HG03280 (cell line): ENCODE measurements at regions not wholly inside any gene's neighbourhood (a gene's known extent, or its start where the extent isn't known, plus 50 kb on each side); places are given as distances from the start of the nearest gene placed in this dataset.
"Not testable (repeated sequence)": the region's sequence is repeated elsewhere in the genome, so short reads cannot be mapped to it uniquely, and the experiment has no call there.

Source experiments
- ATAC-seq: cut with Tn5 transposase; IDR thresholded peaks from one replicate; pipeline ENCODE4 v1.9.1; 2021; ENCODE audit warnings: mild to moderate bottlenecking, moderate library complexity; ENCODE audit not compliant: unreplicated experiment

DNA sequence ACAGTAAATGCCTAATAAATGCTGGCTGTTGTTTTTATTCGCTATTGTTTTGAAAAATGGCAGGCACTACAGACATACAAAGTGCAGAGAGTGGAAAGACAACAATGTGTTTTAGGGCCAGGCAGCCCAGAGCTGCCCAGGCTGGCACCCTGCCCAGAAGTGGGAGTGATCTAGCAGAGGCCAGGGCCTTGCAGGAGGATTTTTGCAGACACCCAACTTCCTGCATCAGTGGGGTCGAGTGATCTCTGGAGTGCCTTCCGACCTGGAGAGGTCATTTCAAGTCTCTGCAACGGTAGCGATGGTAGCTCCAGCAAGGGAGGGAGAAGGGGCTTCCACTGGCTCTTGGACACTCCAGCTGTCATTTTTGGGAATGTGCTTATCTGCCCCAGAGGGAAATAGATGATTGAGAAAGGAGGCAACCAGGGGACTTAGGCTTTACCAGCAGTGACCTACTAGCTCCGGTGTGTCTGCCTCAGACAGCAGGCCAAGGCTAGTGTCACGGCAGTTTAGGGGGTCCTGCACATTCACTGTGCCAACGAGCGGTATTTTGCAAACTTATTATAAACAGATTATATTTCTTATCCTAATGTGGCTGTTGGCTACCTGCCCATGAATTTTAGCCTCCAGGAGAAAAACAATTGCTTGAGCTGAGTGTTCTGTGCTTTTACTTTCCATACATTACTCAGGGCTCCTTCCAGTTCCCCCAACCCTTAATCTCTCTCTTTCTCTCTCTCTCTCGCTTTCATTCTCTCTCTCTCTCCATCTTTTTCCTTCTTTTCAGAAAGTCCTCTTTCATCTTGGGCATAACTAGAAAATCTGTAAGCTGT, 153.9 kb upstream of the PLGLB2 start:
- ATAC-seq: not testable (repeated sequence)

DNA sequence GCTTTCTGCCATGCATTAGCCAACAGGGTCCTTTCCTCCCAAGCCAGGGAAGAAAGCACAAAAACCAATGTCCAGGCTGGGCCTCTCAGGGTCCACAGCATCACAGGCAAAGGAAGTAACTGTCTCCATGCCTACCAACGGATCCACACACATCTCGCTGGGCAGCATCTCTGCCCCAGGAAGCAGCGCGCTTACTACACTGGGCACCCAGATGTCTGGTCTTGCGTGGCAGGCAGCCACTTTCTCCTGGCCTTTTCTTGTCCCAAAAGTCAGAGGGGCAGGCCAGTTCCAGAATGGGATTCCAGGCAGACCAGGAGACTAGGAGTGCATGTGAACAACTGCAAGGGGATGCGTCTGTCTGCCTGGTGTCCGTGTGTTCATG, 153.3 kb upstream of the PLGLB2 start:
- not testable (repeated sequence) for ATAC-seq

DNA sequence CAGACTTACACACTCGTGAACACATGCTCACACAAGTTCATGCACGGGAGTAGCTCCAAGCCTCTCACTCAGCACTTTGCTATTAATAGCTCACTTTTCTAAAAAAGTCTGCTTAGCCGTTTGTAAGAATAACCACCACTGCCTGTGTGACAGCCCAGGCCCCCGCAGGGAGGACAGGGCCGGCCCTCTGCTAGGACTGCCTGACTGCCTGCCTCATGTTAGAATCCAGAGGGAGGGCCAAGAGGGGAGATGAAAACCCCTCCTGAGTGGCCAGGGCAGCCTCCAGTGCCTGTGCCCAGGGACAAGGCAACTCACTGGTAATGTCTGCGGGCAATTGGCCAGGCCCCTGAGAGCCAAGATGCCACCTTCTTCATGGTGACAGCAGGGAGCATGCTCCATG, 152.9 kb upstream of the PLGLB2 start:
- not testable (repeated sequence) for ATAC-seq

DNA sequence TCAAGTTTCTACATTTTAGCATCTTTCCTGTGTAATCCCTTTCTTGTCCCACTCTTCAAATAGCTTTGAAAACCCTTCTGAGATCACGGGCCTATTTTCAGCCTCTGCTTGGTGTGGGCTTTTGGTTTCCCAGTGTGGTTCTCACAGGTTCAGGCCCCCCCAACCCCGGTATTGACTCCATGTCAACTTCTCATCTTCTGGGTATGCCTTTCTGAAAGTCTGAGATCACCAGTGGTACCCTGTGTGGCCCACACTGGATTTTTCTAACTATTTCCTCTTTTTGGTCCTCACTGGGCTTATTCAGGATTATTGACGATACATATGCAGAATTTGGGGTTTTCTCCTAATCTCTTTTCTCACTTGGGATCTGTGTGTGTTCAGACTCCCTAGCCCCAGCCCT, 146.9 kb upstream of the PLGLB2 start:
- ATAC-seq: not testable (repeated sequence)

DNA sequence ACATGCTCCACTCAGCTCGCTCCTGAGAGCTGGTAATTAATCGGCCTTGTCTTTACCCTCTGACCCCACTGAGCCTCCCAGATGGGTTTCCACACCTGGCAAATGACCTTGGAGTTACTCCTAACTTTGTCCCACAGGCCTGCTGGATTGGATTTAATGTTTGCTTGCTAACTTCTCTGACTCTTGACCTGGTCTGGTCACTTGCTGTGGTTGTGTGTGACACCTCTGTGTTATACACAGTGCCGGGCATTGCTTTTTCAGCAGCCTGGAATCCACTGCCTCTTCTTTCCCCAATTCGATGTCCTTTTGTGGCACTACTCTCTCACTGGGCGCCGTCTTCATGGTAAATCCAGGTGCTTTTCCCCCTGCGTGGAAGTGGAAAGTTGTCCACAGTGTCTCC, 145.8 kb upstream of the PLGLB2 start:
- not testable (repeated sequence) for ATAC-seq

DNA sequence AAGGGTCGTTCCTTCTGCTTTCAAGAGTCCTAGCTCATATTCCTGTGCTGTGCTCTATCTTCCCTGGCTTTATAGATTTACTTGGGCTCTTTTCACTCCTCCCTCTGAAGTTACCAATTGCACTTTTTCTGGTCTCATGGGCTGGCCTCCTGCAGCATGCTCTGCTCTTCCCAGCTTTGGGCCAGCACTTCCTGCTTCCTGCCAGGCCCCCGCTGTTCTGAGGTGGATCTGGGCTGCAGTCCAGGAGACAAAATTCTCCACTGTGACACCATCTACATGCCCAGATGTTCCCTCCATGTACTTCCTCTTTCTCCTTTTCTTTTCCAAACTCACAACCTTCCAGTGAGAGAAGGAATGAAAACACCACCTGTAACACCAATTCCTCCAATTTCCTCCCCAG, 145.2 kb upstream of the PLGLB2 start:
- not testable (repeated sequence) for ATAC-seq

DNA sequence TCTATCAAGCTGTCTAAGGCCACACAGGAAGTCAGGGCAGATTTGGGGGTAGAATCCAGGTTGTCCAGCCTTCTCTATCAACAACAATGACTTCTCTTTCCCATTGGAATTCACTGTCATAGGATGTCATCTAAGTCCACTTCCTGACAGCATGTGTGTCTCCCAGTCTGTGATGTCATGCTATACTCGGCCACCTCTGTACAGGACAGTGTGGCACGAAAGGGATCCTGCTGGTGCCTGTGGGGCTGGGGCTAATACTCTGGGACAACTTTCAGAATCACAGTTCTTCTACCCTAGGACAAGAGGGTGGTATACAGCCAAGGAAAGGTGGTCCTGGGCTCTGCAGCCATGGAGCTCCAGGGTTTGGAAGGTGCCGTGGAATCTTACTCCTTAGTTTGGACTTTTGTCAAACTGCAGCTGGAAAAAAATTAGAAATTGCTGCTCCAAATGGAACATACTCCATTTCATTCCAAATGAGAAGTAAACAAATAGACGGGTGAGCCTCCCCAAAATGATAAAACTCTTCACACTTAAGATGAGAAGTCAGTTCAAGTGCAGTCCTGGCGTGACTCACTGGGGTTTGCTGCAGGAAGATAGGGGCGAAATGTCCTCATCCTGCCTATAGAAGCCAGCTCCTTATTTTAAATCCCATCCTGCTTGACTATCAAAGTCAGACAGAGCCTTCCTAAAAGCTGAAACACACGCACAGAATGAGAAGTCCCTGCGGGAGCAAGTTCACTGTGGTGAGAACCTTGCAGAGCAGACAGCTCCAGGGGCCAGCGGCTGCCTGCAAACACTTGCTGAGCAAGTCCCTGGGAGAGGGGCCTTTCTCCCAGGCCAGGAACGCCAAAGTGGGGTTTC, 144.2 kb upstream of the PLGLB2 start:
- not testable (repeated sequence) for ATAC-seq

DNA sequence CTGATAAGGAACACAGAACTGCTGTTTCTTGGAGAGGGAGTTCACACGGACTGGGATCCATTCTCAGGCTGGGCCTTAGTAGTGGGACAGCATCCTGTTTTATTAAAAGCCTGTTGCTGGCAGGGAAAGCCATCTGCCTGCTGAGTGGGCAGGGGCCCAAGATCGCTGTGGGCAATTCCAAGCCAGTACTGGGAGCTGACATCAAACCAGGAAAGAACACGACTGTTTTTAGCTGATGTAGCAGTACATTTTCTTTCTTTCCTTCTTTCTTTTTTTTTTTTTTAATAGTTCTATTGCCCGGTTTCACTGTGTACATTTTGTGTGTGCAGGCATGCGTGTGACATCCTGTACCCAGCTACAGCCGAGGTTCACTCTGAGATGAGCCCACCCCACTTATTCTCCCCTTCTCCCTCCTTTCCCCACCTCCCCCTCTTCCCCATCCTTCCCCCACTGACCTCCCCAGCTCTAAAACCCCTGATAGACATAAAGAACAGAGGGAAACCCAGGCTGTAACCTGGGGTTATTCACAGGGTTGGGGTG, 143.5 kb upstream of the PLGLB2 start:
- ATAC-seq: not testable (repeated sequence)

DNA sequence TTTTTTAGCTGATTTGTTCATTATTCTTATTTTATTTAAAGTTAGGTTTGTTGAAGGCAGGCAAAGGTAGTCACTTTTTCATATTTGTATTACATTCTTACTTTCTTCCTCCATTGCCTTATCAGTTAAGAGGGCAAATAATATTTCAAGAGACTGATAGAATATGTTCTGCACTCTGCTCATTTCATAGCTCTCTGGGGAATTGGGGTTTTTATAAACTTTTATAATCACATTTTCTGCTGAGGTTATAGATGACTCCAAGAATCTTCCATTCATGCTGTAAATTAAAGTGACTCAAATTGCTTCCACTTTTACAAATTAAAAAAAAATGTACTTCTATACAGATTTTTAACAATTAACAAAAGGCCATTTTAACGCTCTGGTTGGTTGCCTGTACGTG, 142.9 kb upstream of the PLGLB2 start:
- ATAC-seq: not testable (repeated sequence)

DNA sequence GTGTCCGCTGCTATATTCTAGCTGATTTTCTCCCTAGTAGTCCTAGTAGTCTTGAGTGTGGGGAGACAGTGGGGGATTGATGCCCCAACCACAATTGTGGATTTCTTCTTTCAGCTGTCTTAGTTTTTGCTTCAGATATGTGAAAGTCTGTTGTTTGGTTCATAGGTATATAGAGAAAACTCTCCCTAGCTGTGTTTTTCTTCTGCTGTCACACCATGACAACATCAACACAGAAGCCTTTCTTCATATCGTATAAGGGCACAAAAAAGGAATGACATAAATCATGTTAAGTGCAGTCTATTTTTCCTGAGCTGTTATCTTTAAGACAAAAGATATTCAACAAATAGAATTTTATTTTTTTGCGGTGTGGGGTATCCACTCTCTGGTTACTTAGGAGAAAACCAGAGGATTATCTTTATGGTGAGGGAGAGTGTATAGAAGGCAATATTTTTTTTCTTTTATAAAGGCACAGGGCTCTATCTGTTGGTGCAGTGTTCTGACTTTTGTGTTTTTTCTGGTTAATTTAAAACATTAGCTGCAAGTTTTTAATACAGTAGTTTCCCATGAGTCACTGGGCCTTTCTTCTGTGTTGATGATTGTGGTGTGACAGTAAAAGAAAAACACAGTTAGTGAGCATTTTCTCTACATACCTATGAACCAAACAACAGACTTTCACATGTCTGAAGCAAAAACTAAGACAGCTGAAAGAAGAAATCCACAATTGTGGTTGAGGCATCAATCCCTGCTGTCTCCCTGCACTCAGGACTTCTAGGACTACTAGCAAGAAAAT, 139.3 kb upstream of the PLGLB2 start:
- ATAC-seq: not testable (repeated sequence)

DNA sequence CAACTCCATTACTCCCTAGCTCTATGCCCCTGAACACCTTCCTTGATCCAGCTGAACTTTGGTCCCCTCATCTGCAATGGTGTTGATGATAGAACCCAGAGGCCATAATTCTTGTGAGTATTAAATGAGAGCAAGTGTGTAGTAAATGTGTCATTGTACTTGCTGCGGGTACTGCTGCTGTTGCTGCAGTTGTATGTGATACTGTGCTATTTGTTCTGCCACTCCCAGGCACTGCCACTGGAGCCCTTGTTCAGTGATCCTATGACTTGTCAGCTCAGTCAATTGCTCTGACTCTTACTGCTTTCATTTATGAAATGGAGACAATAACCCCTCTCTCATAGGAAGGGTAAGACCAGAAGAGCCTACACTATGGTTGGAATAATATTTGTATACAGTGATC, 136.9 kb upstream of the PLGLB2 start:
- ATAC-seq: not testable (repeated sequence)

DNA sequence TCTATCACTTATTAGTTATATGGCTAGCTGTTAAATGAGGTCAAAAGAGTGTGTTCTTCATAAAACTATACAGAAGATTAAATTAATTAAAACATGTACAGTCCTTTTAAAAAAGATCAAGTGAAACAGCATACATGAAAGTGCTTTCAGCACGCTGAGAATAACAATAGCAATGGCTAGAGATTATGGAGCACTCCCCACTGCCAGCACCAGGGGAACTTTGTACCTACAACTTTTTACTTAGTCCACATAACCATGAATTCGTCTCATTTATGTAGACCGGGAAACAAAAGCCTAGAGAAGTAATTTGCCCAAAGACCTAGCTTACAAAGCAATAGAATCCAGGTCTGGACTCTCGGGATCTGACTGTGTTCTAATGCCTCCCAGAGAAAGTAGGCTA, 136.5 kb upstream of the PLGLB2 start:
- ATAC-seq: not testable (repeated sequence)

DNA sequence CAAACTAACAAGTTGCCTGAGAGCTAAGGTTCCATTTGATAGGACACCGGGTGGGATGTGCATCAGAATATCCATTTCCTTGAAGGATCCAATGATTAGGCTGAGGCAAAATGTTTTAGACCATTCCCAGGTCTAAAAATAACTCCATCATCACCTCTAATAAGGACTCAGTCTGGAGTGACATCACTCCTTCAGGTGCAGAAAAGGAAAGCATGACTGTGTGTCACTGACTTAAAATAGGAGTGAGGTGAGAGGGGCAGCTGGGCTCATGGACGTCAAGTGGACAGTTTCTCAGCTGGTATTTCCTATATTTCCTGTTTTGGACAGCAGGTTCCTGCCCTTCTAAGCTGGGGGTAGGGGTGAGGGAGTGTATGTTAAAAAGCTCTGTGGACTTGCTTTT, 135.9 kb upstream of the PLGLB2 start:
- ATAC-seq: not testable (repeated sequence)

DNA sequence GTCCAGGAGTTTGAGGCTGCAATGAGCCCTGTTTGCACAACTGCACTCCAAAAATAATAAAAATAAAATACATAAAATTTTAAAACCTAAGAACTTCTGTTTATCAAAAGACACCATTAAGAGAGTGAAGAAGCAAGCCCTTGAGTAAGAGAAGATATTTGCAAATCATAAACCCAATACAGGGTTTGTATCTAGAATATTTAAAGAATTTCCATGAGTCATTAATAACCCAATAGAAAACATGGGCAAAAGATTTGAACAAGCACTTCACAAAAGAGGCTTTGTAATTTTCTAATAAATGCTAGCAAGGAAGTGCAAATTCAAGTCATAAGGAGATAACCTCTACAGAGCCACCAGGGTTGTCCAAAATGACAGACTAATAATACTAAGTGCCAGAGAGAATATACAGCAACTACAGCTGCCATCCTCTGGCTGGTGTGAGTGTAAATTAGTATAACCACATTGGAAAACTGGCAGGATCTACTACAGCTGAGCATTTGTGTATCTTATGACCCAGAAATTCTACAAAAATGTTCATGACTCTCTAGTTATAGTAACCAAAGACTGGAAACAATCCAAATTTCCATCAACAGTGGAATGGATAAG, 133.0 kb upstream of the PLGLB2 start:
- ATAC-seq: not testable (repeated sequence)

DNA sequence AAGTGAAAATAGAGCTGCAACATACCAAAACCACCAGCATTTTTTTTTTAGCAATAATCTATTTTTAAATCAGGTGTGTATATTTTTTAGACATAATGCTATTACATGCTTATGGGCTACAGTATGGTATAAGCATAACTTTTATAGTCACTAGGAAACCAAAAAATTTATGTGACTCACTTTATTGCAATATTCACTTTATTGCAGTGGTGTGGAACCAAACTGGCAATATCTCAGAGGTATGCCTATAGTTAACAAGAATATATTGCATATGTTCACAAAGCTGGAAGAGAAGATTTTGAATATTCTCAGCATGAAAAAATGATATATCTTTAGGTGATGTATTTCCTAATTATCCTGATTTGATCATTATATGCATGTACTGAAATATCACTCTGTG, 128.8 kb upstream of the PLGLB2 start:
- not testable (repeated sequence) for ATAC-seq

DNA sequence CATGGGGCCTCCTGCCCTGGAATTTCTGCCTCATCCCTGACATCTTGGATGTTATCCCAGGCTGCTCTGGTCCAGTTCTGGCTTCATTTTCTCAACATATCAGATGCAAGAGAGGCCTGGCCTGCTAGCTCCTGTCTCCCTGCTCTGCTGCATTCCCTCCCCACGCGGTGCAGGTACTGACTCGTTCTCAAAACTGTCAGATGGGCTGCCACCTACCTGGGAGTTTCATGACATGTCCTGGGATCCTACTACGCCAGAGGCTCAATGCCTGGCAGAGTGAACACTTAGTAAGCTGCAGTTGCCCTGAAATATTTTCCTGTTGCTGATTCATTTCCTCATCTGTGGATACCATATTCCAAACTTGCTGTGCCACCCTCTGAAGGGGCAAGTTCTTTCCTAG, 126.7 kb upstream of the PLGLB2 start:
- ATAC-seq: not testable (repeated sequence)

DNA sequence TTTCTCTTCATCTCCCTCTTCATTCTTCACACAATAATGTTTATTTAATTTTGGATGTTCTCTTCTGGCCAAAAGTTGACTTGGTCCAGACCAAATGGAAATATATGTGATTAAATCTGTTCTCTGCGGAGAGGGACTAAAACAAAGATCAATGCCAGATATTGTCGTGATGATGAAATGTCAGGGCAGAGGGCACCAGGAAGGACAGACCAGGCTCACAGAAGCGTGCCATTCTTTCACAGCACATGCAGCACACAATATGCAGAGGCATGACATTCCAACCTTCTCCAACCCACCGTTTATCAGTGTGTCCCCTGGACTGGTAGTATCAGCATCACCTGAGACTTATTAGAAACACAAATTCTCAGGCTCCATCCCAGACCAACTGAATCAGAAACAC, 125.2 kb upstream of the PLGLB2 start:
- ATAC-seq: not testable (repeated sequence)

DNA sequence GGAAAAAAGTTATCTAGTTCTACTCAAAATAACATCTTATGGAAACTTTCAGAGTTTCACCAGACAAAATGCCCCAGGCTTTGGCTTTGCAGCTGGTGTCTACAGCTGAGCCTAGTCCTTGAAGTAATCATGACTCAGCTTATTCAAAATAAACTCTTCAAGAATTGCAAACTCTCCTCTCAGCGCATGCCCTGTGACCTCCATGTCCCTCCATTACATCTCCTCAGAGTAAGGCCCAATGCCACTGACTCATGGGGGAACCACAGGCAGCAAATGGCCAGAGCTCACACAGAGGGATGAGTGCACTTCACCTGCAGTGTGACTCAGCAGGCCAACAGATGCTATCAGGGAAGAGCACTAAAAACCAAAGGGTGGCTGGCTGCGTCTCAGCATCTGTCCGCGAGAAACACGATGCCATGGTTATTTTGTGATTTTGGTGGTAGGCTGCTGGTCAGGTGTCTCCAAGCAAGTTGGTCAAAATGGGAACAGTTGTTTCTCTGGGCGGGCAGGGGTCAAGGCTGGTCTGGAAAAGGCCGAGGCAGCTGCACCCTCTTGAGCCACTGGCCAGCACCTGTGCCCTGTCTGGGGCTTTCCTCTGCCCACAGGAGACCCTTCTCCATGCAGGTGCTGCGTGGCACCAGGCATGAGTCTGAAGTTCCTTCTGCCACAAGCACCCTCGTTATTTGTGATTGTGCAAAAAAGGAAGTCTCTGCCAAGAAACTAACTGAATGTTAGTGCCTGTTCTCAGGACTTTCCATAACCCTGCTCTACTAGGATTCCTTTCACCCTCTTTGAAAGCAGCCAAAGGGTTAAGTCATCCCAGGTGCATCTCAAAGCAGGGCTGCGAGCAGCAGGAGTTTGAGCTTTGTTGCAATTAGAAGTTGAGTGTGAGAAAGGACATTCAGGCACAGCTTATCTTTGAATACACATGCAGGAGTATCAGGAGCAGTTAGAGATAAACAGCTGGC, 118.1 kb upstream of the PLGLB2 start:
- not testable (repeated sequence) for ATAC-seq

DNA sequence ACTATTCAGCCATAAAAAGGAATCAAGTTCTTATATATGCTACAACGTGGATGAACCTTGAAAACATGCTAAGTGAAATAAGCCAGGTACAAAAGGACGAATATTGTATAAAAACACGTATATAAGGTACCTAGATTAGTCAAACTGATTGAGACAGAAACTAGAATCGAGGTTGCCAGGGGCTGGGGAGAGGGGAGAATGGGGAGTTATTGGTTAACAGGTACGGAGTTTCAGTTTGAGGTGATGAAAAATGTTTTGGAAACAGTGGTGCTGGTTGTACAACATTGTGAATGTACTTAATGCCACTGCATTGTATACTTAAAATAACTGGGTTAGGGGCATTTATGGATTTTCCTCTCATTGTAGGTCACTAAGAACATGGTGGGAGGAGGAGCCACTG, 117.0 kb upstream of the PLGLB2 start:
- ATAC-seq: not testable (repeated sequence)
